GM12878 (cell line): ENCODE measurements at regions not wholly inside any gene's neighbourhood (a gene's known extent, or its start where the extent isn't known, plus 50 kb on each side); places are given as distances from the start of the nearest gene placed in this dataset.

Experiments used
- ATAC-seq: fragments of 200-7000 bp; cut with Tn5 transposase; 3 replicates; pipeline ENCODE4 v1.9.1; 2020; ENCODE audit warnings: mild to moderate bottlenecking, moderate library complexity
- BruUV-seq: library from RNA; stranded (reverse); fragments of 400-500 nt; replicated peaks from 2 replicates; lab custom pipeline; 2021; lab: Mats Ljungman, UMichigan
- CTCF ChIA-PET: fragments of 300-600 bp; sonication (Branson Sonifier 250); formaldehyde crosslinking; extraction: SDS; loops from one replicate; lab custom pipeline; 2021; ENCODE audit warnings: inconsistent platforms; lab: Yijun Ruan, JAX
- POLR2A ChIA-PET: fragments of 350-600 bp; formaldehyde crosslinking; extraction: SDS; loops from one replicate; lab custom pipeline; 2021; ENCODE audit warnings: inconsistent platforms; lab: Charles Lee
- RAD21 ChIA-PET: fragments of 300-600 bp; sonication (Branson Sonifier 250); formaldehyde crosslinking; loops from one replicate; lab custom pipeline; 2023; ENCODE audit warnings: antibody characterized with exemption; ENCODE audit not compliant: unreplicated experiment; lab: Charles Lee
- SMC1A ChIA-PET: fragments of 300-600 bp; sonication (Branson Sonifier 250); formaldehyde crosslinking; loops from one replicate; lab custom pipeline; 2023; ENCODE audit not compliant: unreplicated experiment, uncharacterized antibody; lab: Charles Lee
- DNase-seq: peaks from one replicate; pipeline ENCODE4 v3.0.0-alpha.2; 2011; ENCODE audit warnings: low read depth, low spot score
- FAIRE-seq: peaks from 3 replicates; lab custom pipeline; 2011; peaks lifted over from hg19 to GRCh38; lab: Jason Lieb, UNC
- H2AFZ ChIP-seq: 2 replicates; pipeline ENCODE4 v1.6.0; 2011; ENCODE audit warnings: low read depth, low read length, control low read depth; ENCODE audit not compliant: control insufficient read depth
- H3K27ac ChIP-seq: 2 replicates; pipeline ENCODE4 v1.5.1; 2011; ENCODE audit warnings: control low read depth; ENCODE audit not compliant: control insufficient read depth, insufficient read depth
- H3K27me3 ChIP-seq, 2 experiments: replicated peaks in 1 of 2; 2 replicates each; pipeline versions ENCODE4 v1.6.0 to v1.6.1; 2011; ENCODE audit warnings: low read length in 1 of 2; ENCODE audit not compliant: control insufficient read depth in 2 of 2, insufficient read depth in 2 of 2
- H3K36me3 ChIP-seq, 2 experiments: 2 replicates each; pipeline ENCODE4 v1.5.1; 2011; ENCODE audit warnings: low read length in 1 of 2; ENCODE audit not compliant: control insufficient read depth in 2 of 2, insufficient read depth in 2 of 2
- H3K4me1 ChIP-seq: 2 replicates; pipeline ENCODE4 v1.6.1; 2011; ENCODE audit warnings: mild to moderate bottlenecking, low read length, moderate library complexity, mixed read lengths; ENCODE audit not compliant: control insufficient read depth, insufficient read depth
- H3K4me2 ChIP-seq: 2 replicates; pipeline ENCODE4 v1.6.0; 2011; ENCODE audit warnings: control low read depth; ENCODE audit not compliant: control insufficient read depth, insufficient read depth
- H3K4me3 ChIP-seq: fragments of 200-600 bp; sonication (generic); 2 replicates; pipeline ENCODE4 v1.5.1; 2016
- H3K79me2 ChIP-seq: 2 replicates; pipeline ENCODE4 v1.6.0; 2011; ENCODE audit warnings: low read length; ENCODE audit not compliant: control insufficient read depth, insufficient read depth
- H3K9ac ChIP-seq: 2 replicates; pipeline ENCODE4 v1.8.0; 2011; ENCODE audit warnings: low read length, control low read depth, mixed read lengths; ENCODE audit not compliant: control insufficient read depth, insufficient read depth
- H3K9me3 ChIP-seq: replicated peaks from 3 replicates; pipeline ENCODE4 v1.5.1; 2011; ENCODE audit warnings: mild to moderate bottlenecking, low read length; ENCODE audit not compliant: control insufficient read depth, insufficient read depth
- H4K20me1 ChIP-seq: 2 replicates; pipeline ENCODE4 v1.6.0; 2011; ENCODE audit not compliant: control insufficient read depth, insufficient read depth
- ASH2L ChIP-seq: fragments of 300-600, 200-600 bp; sonication (generic); IDR thresholded peaks from 2 replicates; pipeline ENCODE4 v1.6.1; 2017; ENCODE audit warnings: low read depth, mild to moderate bottlenecking, borderline replicate concordance
- CBX5 ChIP-seq: sonication (generic); IDR thresholded peaks from 2 replicates; pipeline ENCODE4 v1.6.1; 2016; ENCODE audit warnings: low read depth, moderate library complexity, mild to moderate bottlenecking, inconsistent platforms
- GABPA ChIP-seq: IDR thresholded peaks from 2 replicates; pipeline ENCODE4 v1.6.1; 2014; ENCODE audit warnings: antibody characterized with exemption, low read depth, mild to moderate bottlenecking, inconsistent platforms
- IRF4 ChIP-seq: IDR thresholded peaks from 2 replicates; pipeline ENCODE4 v1.6.1; 2011; ENCODE audit warnings: low read depth, low read length
- NKRF ChIP-seq: fragments of 450-650 bp; conservative IDR thresholded peaks from 2 replicates; pipeline ENCODE4 v1.6.1; 2017; ENCODE audit warnings: mild to moderate bottlenecking, moderate library complexity
- PAX5 ChIP-seq: IDR thresholded peaks from 2 replicates; pipeline ENCODE4 v1.6.1; 2011; ENCODE audit warnings: low read depth, low read length, borderline replicate concordance
- RAD51 ChIP-seq: fragments of 450-650 bp; IDR thresholded peaks from 2 replicates; pipeline ENCODE4 v1.6.1; 2016; ENCODE audit warnings: moderate library complexity, mild to moderate bottlenecking, inconsistent platforms
- RCOR1 ChIP-seq: conservative IDR thresholded peaks from 2 replicates; pipeline ENCODE4 v1.6.1; 2012; ENCODE audit warnings: low read depth, low read length, improper control_type of control experiment
- RELB ChIP-seq: fragments of 450-650 bp; IDR thresholded peaks from 2 replicates; pipeline ENCODE4 v1.6.1; 2017; ENCODE audit warnings: low read depth, mild to moderate bottlenecking, moderate library complexity
- REST ChIP-seq: IDR thresholded peaks from 2 replicates; pipeline ENCODE4 v1.6.1; 2012; ENCODE audit warnings: mild to moderate bottlenecking, low read depth, low read length
- SIX5 ChIP-seq: IDR thresholded peaks from 2 replicates; pipeline ENCODE4 v1.6.1; 2011; ENCODE audit warnings: mild to moderate bottlenecking, low read depth, low read length, moderate library complexity; ENCODE audit not compliant: severe bottlenecking
- ZZZ3 ChIP-seq: IDR thresholded peaks from 2 replicates; pipeline ENCODE4 v1.6.1; 2011; ENCODE audit warnings: low read depth; ENCODE audit not compliant: control insufficient read depth, insufficient read length
- WGBS: methylation state at CpG from one replicate; pipeline ENCODE4 v1.1.6; 2016; ENCODE audit warnings: low lambda C conversion rate; ENCODE audit not compliant: insufficient replicate concordance, insufficient coverage; ENCODE audit errors: missing lambda C conversion rate; 5-methylcytosine and 5-hydroxymethylcytosine counted together
- in situ Hi-C: fragments of 300-500 bp; cut with MboI; formaldehyde crosslinking; loops from 9 replicates; pipeline ENCODE4 v1.14.3; 2018; ENCODE audit warnings: mixed read lengths
- intact Hi-C: fragments of 100-400 bp; cut with micrococcal nuclease; formaldehyde crosslinking; loops from one replicate; pipeline ENCODE4 v1.14.2; 2022; ENCODE audit not compliant: unreplicated experiment

- ChIA-PET RAD21 (no interaction called here), SMC1A (no interaction called here), CTCF (interaction anchor here (1.4 kb wide), 1 partner anchor 28 kb away, joined by 5 read pairs; no protein-coding TSS in a partner anchor), POLR2A (no interaction called here)
- Histone ChIP-seq H3K27me3 (peaks cover 0 to 3% of the 10 kb centered on the region in 2 experiments; a peak in 3 of 4 replicates), H2AFZ (no peak overlapping the region), H3K4me1 (no peaks in the 10 kb centered on the region), H3K9ac (no peak overlapping the region), H3K4me3 (no peak overlapping the region), H3K27ac (no peak overlapping the region), H3K4me2 (no peak overlapping the region), H3K79me2 (no peaks in the 10 kb centered on the region), H3K9me3 (no peaks in the 10 kb centered on the region), H4K20me1 (no peaks in the 10 kb centered on the region), H3K36me3 (no peaks in the 10 kb centered on the region)
- FAIRE-seq = no peak
- WGBS = 11% methylated on average over 7 of the region's 7 CpGs
- TF ChIP-seq ASH2L = no peak
- ATAC-seq = no peak
- in situ Hi-C loops = no loop called here
- no peak for DNase-seq
- intact Hi-C loops = no loop called here
- no TSS peak for BruUV-seq
Measured at GRCh38 chr4:138843616-138844015, 172.0 kb upstream of the NOCT start.

- H3K27ac ChIP-seq = no peak overlapping the region
- intact Hi-C loops = no loop called here
- H3K79me2 ChIP-seq = no peaks in the 10 kb centered on the region
- H3K36me3 ChIP-seq = no peaks in the 10 kb centered on the region
- DNase-seq (no peak), FAIRE-seq (no peak), ATAC-seq (no peak)
- POLR2A ChIA-PET = no interaction called here
- RAD21 ChIA-PET = no interaction called here
- no peak overlapping the region for H3K4me2 ChIP-seq
- no TSS peak for BruUV-seq
- no peak overlapping the region for H2AFZ ChIP-seq
- CTCF ChIA-PET = no interaction called here
- H4K20me1 ChIP-seq = no peaks in the 10 kb centered on the region
- SMC1A ChIA-PET = interaction anchor here (1.7 kb wide), 1 partner anchor 21 kb away, joined by 7 read pairs; no protein-coding TSS in a partner anchor
- no peak overlapping the region for H3K4me3 ChIP-seq
- H3K9me3 ChIP-seq = no peaks in the 10 kb centered on the region
- no peak overlapping the region for H3K9ac ChIP-seq
- in situ Hi-C loops = no loop called here
- no peaks in the 10 kb centered on the region for H3K4me1 ChIP-seq
- H3K27me3 ChIP-seq = peaks cover 0 to 3% of the 10 kb centered on the region in 2 experiments; a peak in 3 of 4 replicates
- TF ChIP-seq RELB = no peak
- no peak for TF ChIP-seq ZZZ3
- no peak for TF ChIP-seq CBX5
- TF ChIP-seq RCOR1 = no peak
- TF ChIP-seq REST = no peak
- TF ChIP-seq PAX5 = no peak
- TF ChIP-seq SIX5 = no peak
- no peak for TF ChIP-seq GABPA
- TF ChIP-seq RAD51 = no peak
- no peak for TF ChIP-seq NKRF
- no peak for TF ChIP-seq IRF4
Measured at GRCh38 chr4:138841343-138841742, 174.2 kb upstream of the NOCT start.
